Kidney epithelial cell (primary cell): ENCODE measurements at regions not wholly inside any gene's neighbourhood (a gene's known extent, or its start where the extent isn't known, plus 50 kb on each side); places are given as distances from the start of the nearest gene placed in this dataset.

ENCODE experiments used
- DNase-seq: peaks from one replicate; pipeline ENCODE4 v3.0.0-alpha.2; 2010; ENCODE audit warnings: low read depth
- H3K27me3 ChIP-seq: 2 replicates; pipeline ENCODE4 v1.6.0; 2011; ENCODE audit warnings: low read length; ENCODE audit not compliant: control insufficient read depth, insufficient read depth
- H3K36me3 ChIP-seq: 2 replicates; pipeline ENCODE4 v1.5.1; 2011; ENCODE audit warnings: low read length; ENCODE audit not compliant: control insufficient read depth, insufficient read depth
- H3K4me3 ChIP-seq: 2 replicates; pipeline ENCODE4 v1.5.1; 2011; ENCODE audit warnings: low read depth, mild to moderate bottlenecking, control low read depth, low read length
- CTCF ChIP-seq: IDR thresholded peaks from 2 replicates; pipeline ENCODE4 v1.5.1; 2011; ENCODE audit warnings: mild to moderate bottlenecking, moderate library complexity, low read length, control low read depth, inconsistent platforms; ENCODE audit not compliant: insufficient read depth, poor library complexity, severe bottlenecking

GRCh38 chr17:79487149-79487548, 123.7 kb downstream of the RBFOX3 start:
- no peak overlapping the region for H3K4me3 ChIP-seq
- H3K27me3 ChIP-seq, result peaks cover 14% of the 10 kb centered on the region
- no peak for TF ChIP-seq CTCF
- no peak for DNase-seq
- no peaks in the 10 kb centered on the region for H3K36me3 ChIP-seq

DNA sequence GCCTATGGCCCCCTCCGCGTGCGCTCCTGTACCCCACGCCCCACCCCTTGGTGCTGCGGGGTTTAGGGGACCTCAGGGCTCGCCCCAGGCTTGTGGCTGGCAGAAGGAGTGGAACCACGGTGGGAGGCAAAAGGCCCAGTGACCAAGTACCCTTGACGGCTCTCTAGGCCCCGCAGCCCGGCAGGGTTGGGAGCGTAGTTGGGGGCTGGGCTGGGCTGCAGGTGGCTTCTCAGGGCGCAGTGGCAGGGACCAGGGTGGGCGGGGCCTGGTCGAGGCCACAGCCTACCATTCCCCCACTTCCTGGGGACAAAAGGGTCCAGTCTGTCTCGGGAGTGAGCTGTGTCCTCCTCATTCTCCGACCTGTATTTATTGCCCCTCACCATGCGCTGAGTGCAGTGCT, 124.9 kb downstream of the RBFOX3 start:
- Histone ChIP-seq H3K36me3 (no peaks in the 10 kb centered on the region), H3K27me3 (peaks cover 14% of the 10 kb centered on the region), H3K4me3 (no peak overlapping the region)
- no peak for DNase-seq
- TF ChIP-seq CTCF, result no peak

DNA sequence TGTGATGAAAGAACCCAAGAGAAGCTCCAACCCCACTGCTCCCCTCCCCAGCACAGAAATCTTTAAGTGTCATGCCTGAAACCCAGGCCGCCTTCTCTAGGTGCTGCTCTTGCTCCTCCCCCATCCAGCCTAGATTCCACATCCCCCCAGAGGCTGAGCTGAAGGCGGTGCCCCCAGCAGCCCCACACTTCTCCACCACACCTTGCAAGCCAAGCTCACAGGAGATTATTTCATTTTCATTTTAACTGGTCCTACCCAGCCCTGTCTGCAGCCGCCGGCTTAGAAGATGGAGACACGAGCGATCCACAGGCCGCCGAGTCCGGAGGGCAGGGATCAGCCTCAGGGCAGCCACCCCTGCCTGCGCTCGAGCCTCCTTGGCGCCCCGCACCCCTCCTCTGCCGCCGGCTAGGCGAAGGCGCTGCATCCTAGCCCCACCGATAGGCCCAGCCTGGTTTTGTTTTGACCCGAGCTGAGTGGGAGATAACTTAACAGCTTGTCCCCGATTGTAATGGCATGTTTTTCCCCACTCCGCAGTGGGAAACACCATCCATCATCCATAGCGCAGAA, 125.3 kb downstream of the RBFOX3 start:
- no peak overlapping the region for H3K4me3 ChIP-seq
- TF ChIP-seq CTCF, result no peak
- H3K36me3 ChIP-seq, result no peaks in the 10 kb centered on the region
- peaks cover 14% of the 10 kb centered on the region for H3K27me3 ChIP-seq
- no peak for DNase-seq

- H3K4me3 ChIP-seq, result no peak overlapping the region
- no peaks in the 10 kb centered on the region for H3K36me3 ChIP-seq
- TF ChIP-seq CTCF, result no peak
- no peak for DNase-seq
- H3K27me3 ChIP-seq, result peaks cover 14% of the 10 kb centered on the region
Observed at GRCh38 chr17:79484600-79485418, 126.0 kb downstream of the RBFOX3 start.

DNA sequence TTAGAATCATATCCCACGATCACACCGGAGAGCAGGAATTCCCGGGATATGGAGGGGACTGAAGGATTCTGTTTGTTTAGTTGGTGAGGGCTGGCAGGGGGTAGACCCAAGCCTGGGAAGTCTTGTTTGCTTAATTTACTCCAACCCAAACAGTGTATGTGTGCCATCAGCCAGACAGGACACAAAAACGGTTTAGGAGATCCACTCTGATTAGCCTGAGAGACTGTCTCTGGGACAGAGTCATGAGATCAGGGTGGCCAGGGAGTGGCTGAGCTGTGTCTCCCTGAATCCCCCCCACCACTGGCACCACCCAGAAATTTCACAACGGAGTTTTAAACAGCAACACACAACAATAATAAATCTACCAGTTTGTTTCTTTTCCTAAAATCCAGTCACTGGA, 127.0 kb downstream of the RBFOX3 start:
- H3K36me3 ChIP-seq, result no peaks in the 10 kb centered on the region
- peaks cover 14% of the 10 kb centered on the region for H3K27me3 ChIP-seq
- no peak for TF ChIP-seq CTCF
- DNase-seq, result no peak
- no peak overlapping the region for H3K4me3 ChIP-seq
